ENCODE measurements at regions not wholly inside any gene's neighbourhood (a gene's known extent, or its start where the extent isn't known, plus 50 kb on each side); places are given as distances from the start of the nearest gene placed in this dataset.

DNA sequence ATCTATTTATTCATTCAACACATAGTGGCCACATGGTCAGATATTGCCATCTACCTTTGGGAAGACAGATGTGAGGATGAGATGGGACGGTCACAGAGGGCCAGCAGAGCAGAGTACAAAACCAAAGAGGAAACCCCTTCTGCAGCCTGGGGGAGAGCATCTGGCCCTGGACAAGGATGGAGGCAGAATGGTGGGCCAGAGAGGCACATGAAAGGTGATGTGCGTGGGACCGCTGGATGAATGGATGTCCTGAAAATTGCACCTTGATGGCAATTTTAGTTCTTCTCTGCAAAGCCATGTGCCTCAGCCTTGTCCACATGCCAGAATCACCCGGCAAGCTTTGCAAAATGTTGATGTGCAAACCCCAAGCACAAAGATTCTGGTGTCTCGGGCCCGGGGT is 77.4 kb upstream of the CD93 start:
- DNase-seq, result no peak

DNA sequence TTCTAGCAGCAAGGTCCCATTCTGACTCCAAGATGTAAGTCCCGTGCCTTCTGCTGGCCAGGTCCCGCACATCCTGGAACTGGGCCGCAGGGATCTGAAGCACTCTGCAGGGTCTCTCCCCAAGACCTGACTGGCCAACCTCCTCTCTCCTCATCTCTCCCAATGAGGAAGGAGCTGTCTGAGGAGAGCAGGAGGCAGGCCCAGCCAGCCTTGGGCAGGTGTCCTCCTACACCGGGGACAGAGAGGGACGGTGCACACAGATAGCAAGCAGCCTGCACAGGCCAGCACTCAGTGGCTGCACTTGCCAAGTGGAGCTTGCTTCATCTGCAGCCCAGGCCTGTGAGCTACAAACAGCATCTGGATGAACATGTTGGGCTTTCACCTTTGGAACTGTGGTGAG is 76.8 kb upstream of the CD93 start:
- DNase-seq, result no peak

DNA sequence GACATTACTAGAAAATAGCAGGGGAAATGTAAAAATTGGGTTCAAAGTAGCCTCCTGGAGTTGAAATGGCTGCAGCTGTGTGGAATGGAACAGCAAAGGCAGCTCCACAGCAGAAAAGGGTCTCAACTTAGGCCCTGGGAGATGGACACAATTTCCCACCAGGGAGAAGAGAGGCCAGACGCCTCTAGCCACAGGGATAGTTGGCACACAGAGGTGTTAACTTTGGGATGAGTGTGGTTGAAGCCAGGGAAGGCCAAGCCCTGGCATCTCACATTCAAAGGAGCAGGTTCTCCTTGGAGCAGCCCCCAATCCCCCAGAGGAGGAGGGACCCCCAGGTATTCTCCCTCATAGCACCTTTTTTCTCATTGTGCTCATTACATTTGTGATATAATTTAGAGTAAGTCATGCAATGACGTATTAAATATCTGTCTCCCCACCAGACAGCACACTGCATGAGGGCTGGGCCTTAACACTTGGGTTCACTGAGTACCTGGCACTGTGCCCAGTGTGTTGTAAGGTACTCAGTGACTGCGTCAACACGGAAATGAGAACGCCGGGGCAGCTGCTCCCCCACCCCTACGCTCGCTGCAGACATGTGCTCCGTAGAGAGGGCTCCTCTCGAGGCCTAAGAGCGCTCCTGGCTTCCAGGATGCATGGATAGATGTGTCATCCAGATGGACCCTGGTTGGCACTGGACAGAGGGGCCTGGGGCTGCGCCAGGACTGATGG is 76.0 kb upstream of the CD93 start:
- DNase-seq, result no peak

DNA sequence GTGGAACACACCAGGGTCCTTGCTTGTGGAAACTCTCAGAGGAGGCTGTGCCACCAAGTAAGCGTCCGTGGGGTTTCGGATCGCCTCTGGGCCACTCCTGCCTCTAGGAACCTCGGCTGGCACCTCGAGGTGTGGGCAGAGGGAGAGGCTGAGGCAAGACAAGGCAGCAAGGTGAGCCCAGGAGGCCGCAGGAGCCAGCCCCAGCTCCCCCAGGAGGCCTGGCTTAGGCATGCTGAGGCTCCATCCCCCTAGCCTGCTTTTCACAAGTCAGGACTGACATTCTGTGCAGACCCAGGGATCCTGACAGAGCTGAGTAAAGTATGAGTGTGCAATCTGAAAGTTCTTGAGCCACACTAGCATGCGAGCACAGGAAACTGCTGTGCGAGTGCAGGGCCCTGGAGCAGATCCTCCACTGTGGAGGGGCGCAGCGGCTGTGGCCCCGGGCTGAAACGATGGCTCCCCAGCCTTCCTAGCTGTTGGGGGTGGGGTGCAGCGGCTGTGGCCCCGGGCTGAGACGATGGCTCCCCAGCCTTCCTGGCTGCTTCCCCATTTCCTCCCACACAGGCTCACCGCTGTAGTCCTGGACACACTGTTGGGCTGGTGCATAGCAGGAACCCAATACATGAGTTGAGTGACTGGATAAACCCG is 75.2 kb upstream of the CD93 start:
- DNase-seq, result no peak

DNA sequence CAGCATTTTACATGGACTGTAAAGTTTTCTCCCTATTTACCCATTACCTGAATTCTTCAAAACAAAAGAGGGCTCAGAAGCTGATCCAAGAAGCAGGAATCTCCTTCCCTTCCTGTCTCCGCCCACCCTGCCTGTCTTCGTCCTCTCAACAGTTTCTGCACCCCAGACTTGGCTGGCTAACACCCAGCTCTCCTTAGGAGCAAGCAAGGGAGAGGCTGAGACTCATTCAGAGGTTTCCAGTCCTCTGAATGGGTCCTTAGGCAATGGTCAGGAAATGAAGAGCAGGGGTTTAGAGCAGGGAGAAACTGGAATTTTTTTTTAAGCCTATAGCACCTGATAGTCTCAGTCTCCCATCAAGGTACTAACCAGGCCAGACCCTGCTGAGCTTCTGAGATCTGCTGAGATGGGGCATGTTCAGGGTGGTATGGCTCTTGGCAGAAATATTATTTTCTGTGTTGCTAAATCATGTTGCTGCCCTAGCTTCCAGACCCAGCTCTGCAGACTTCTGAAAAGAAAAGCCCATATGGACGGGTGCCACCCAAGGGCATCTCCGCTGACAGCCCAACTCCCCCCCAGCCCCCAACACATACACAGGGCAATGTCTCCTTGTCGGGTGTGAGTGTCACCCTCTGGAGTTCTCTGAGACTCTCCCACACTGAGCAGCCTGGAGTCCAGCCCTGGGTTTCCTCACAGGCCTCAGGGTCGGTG is 74.6 kb upstream of the CD93 start:
- no peak for DNase-seq

DNA sequence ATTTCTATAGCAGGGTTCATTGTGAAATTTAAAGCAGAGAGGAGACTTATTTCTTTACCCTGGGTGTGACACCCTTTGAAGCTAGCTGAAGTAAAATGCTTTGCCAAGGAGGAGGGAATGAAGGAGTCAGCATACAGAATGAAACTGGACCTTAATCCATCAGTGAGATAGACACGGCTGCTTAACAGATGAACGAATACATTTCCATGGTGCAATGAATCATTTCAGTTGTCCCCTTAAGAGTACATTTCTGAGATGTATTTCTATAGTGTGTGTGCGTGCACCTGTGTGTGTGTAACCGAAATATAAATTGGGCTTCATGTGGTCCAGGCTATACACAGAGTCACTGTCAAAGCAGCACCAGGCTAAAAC is 73.8 kb upstream of the CD93 start:
- DNase-seq, result no peak

DNA sequence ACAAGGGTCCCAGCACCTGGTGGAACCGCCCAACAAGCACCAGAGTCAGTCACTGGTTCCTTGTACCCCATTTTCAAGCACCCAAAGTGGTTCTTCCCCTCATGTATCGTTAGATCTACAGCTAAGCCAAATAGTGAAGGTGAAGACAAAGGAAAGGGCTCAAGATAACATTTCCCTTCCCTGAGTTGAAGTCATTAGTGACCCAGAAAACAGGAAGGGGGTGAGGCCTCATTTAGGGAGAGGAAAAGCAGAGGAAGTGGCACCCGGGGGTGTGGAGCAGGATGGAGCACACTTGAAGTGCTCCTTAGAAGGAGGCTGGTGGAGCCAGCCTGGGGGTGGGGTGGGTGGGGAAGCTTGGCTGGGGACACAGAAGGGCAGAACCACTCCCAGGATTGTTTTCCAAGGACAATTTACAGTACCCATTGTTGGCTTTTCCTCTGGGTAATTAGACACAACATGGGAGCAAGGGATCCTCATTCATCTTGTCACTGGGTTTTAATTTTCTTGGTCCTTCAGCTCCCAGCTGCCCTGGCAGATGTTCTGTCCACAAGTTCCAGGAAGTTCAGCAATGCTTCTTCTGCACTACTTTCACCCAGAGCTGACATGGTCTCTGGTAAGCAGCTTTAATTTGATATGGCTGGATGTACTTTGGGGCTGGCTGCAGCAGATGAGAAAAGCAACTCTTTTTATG is 73.3 kb upstream of the CD93 start:
- no peak for DNase-seq

DNA sequence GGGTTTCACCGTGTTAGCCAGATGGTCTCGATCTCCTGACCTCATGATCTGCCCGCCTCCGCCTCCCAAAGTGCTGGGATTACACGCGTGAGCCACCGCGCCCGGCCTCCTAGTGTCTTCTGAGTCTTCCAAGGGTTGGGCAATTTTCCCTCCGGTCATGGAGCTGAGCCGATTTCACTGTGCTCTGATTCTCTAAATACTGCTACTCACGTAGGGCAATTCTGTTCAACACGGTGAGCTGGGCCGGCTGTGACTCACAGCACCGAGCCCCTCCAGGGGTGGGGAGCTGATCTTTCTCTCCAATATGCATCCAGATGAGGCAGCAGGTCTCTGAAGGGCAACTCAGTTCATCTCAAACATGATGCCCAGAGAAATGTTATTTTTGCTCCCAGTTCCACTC is 71.6 kb upstream of the CD93 start:
- no peak for DNase-seq

DNA sequence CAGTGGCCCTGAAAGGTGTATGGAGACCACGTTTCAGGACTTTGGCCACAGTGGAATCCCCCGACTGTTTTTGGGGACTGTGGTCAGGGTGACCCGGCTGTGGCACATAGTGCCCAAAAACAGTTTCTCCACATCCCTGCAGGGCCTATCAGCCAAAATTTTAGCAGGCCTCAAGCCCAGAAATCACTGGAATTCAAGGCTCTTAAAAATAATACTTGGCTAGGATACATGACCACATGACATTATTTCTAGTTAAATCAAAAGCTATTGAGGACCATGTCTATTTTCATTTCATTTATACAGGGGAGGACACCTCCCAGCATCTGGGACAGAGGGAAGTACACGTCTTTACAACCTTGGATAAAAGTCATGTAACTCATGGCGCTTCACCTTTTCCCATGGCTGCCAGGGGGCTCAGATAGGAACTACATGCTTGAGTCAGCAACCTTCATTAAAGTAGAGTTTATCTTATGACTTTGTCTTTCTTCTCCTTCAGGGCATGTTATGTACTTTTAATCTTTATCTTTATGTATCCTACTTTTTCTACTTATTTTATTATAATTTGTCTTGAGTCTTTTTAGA is 70.8 kb upstream of the CD93 start:
- DNase-seq, result no peak

DNA sequence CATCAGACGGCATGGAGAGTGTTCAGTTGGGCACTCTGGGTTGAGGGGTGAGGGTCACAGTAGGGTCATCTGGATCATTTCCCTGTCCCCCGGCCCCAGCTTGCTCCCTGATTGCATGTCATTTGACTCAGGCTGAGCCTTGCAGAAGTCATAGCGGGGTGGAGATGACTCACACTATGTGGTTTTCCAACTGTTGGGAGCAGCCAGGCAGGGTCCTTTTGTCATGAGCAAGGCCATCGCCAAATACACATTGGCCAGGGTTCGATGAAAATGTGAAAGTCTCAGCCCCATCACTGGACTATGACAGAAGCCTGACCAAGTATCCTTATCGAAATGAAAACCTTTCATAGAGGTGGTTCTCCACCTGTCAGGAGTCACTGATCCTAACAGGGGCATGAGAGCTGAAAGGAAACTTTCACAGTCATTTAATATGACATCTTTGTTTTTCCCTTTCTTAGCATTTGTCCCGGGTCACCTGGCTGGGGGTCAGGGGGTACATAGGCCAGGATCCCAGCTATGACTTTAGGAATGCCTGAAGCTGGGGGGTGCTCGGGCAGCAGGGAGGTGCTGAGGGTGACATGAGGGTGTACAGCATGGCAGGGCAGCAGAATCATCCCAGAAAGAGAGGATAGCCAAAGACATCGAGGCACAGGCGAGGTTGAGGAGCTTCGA is 70.2 kb upstream of the CD93 start:
- no peak for DNase-seq

DNA sequence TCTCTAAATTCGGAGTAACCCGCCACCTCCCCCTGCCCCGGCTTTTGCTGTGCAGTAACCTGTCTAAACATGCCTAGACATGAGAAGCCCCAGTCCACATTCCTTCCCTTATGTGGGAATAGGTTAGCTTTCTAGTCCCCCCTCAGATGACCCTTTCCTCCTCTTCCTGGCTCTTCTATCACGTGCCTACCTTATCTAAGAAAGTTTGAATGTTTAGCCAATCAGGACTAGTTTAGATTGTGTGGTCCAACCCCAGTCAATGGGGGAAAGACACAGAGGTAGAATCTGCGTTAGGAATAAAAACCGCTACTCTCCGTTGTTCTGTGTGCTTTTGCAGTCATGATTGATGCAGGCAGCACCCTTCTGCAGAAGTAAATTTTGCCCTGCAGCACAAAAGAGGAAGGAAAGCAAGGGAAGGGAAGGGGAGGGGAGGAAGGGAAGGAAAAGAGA is 69.0 kb upstream of the CD93 start:
- no peak for DNase-seq

DNA sequence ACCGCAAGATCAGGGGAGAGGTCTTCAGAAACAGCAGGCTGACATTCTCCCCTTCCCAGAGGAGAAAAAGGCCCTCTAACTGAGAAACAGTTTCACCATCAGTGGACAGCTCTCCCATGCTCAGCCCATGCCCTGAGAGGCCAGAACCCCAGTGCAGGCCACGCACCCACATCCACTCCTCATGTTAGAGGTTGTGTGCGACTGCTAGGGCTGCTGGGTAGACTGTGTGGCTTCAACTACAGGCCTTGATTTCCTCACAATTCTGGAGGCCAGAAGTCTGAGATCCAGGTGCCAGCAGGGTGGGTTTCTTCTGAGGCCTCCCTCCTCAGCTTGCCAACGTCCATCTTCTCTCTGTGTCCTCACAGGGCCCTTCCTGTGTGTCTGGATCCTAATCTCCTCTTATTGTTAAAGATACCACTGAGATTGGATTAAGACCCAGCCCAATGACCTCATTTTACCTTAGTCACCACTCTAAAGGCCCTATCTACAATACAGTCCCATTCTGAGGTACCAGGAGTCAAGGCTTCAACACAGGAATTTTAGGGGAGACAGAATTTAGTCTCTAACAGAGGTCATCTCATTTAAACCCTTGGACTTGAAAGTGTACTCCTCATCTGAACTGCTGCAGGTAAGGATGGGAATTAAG is 67.7 kb upstream of the CD93 start:
- no peak for DNase-seq

DNA sequence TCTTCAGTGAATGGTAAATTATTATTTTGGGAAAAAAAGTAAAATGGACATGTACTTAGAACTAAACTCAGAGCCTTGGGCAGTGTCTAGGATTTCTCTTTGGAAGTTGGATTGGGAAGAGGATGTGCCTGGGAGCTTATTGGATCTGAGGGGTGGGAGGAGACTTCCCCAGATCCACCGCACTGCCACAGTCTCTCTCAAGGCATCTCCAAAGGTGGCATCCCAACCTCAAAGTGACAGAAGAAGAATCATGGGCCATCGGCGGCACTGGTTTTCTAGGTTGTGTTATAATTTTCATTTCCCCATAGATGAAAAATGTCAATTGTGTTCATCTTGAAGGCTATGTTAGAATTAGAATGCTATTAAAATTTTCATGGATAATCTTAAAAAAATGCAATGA is 66.8 kb upstream of the CD93 start:
- DNase-seq, result no peak

DNA sequence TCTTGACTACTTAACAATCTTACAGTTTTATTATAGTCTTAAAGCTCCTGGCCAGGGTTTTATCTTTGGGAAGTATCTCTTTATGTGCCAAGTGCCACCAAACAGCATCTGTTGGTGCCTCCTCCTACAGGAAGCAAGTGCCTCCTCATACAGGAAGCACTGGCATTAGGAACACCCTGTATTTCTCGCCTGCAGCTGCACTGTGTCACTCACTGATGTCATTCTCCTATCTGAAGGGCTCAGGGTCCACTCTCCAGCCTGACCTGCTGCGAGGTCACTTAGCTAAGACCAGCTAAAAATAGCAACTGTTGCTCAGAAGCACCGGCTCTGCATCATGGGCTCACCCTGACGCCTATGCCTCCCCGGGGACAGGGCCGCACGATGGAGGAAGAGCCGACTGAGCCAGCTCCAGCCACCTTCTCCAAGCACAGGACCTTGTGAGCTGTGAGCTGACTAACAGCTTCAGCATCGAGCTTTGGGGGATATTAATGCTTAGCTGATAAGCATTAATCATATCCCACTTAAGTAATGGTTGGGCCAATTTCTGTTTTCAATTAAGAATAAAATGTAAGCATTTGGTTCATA is 66.3 kb upstream of the CD93 start:
- DNase-seq, result no peak

DNA sequence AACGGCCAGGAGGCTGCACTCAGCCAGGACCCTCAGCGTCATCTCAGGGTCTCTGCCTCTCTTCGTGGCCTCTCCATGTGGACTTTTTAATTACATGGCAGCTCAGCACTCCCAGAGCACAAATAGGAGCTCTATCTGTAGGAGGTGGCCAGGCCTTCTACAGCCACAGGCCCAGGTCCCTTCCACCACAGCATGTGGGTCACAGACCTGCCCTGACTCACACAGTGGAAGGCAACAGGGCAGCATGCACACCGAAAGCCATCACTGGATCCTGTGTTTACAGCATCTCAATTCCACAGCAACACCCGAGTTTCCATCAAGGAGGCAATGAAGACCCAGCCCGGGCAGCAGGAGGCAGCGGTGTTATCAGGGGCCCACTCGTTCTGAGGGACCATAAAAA is 65.8 kb upstream of the CD93 start:
- DNase-seq, result no peak

DNA sequence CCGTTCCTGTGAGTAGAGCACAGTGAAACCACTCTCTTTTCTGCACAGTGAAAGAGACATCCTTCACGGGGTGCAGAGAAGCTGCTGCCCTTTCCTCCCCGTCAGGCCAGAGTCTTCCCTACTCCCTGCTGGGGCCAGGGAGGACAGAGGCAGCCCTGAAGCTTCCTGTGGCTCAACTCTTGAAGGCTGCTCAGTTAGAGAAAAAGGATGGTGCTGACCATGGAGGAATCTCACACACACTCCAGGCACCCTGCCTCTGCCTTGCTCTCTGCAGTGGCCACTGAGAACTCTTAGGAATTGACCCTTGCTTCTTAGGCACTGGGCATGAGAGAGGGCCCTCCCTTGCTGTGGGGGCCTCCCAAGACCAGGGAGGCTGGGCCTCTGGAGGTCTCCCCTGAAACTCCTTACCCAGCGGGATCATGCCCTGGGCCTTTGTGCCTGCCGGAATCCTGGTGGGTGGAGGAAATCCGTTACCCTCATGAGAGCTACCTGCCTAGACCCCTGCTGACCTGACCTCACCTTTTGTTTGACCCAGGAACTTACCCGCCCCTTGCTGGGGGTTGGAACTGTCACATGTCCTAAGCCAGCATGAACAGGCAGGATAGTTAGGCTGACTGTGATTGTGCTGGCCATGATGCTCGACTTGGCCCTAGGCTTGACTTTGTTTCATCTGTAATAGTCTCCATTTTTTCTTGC is 65.0 kb upstream of the CD93 start:
- DNase-seq, result no peak

DNA sequence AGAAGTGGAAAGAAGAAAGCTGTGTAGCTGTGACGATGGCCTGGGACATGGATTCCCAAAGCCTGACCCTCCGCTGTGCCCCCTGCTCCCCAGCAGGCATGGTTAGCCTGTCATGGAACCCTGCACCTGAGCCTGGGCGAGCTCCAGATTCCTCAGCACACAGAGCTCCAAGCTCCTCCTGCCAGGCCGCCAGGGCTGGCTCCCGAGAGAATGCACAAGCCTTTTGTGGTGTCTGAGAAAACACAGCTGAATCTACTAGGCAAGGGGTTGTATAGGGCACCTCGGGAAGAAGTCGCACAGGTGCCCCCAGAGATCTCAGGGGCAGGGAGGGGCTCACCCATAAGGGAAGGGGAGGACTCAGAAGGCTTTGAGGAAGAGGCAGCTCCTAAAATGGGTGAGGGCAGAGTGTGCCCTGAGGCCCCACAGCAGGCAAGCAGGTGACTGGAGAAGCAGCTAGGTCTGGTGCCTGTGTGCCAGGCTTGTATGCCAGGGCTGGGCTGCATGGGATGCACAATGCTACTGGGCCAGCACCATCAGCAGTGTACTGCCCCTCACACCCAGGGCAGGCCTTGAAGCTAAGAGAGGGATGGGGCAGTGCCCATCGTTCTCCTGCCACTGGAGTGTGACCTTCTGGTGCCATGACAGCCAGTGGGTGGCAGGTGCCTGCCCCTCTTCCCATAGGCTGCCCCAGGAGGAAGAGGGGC is 64.3 kb upstream of the CD93 start:
- DNase-seq, result no peak

DNA sequence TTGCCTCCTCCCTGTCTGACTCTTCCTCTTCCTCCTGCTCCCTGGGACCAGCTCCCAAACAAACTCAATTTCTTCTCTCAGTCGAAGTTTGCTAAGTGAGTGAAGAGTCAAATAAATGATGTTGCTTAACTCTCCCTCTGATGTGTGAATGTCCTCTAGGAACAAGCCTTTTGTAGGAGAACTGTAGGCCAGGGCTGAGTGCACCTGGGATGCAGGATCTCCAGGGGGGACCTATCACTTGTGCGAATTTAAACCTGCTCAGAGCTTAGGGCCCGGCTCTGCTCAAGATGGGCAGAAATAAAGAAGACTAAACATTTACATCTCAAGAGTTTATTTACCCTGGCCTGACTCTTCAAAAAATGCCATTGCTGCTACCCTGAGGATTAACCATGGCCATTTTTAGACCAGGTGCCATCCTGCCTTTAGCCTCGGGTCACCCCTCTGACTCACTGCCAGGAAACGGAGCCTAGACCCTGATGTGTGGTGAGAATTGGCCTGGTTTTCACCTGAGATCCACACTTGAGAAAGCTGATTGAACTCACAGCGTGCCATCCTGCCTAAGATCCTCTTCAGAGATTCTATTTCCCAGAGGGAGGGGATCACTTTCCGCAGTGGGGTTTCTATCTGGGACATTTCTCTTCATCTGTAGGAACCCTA is 63.6 kb upstream of the CD93 start:
- DNase-seq, result no peak

DNA sequence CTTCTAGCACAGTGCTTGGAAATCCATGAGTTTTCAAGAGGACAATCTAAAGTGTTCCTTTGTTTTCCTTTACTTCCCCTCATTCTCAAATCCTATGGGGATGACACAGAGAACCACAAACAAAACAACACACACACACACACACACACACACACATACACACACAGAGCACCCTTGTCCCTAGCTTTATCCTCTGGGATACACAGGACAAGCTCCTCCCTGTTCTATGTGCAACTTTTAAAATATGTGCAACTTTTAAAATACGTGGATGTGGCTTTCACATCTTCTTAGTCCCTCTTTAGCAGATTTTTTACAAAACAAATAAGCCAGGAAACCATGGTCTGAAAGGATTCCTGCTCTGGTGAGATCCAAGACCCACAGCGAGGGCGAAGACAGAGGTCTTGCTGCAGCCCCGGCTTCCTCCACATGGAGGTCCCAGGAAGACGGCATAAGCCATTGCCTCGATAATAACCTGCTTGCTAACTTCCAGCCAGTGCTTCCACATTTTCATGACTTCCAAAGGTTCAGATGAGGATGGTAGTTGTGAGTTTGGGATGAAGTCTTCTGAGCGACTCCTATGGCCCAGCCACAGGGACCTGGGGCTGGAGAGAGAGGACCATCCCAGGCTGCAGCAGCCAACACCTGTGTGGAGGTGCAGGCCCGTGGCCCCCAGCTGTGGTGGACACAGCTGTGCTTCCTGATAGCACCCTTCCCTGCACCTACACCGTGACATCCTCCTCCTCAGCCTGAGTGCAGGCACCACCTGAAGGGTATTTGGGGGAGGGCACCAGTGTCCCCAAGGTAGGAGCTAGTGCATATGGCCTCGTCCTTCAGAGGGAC is 62.8 kb upstream of the CD93 start:
- no peak for DNase-seq
